GM21786 (cell line): ENCODE measurements at regions not wholly inside any gene's neighbourhood (a gene's known extent, or its start where the extent isn't known, plus 50 kb on each side); places are given as distances from the start of the nearest gene placed in this dataset.

Experiments
- ATAC-seq: cut with Tn5 transposase; IDR thresholded peaks from one replicate; pipeline ENCODE4 v1.9.1; 2021; ENCODE audit not compliant: unreplicated experiment

DNA sequence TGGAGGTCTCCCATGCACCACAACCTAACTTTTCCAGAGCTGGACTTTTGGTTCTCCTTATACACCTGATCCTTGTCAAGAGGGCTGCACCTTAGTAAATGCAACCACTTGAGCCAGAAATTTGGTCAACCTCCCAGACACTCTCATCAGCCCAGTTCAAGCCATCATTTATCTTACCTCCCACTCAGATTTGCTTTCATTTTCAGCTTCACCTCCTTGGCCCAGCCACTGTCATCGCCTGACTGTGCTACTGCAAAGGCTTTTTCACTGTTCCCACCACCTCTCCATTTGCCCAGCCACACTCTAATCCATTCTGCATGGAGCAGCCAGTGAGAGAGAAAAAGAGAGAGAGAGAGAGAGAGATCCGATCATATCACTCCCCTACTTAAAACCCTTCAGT lies 112.4 kb upstream of the DDX18 start:
- ATAC-seq: no peak

DNA sequence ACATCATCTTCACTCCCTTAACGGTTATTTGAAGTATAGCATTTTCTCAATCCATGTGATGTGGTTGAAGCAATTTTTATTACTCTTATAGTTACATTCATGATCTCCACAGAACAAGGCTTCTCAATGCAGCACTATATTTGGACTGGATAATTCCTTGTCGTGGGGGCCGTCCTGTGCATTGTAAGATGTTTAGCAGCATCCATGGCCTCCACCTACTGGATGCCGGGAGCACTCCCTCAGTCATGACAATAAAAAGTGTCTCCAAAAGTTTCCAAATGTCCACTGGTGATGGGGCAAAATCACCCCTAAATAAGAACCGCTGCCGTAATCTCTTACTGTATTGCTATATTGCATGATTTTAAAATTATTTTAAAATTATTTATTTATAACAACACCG lies 110.6 kb upstream of the DDX18 start:
- ATAC-seq: no peak

DNA sequence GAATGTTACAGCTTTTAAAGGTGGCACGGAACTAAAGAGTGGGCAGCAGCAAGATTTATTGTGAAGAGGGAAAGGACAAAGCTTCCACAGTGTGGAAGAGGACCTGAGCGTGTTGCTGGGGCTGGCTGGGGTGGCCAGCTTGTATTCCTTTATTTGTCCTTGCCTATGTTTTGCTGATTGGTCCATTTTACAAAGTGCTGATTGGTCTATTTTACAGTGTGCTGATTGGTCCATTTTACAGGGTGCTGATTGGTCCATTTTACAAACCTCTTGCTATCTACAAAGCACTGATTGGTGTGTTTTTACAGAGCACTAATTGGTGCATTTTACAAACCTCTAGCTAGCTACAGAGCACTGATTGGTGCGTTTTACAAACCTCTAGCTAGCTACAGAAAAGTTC lies 109.7 kb upstream of the DDX18 start:
- ATAC-seq: no peak

DNA sequence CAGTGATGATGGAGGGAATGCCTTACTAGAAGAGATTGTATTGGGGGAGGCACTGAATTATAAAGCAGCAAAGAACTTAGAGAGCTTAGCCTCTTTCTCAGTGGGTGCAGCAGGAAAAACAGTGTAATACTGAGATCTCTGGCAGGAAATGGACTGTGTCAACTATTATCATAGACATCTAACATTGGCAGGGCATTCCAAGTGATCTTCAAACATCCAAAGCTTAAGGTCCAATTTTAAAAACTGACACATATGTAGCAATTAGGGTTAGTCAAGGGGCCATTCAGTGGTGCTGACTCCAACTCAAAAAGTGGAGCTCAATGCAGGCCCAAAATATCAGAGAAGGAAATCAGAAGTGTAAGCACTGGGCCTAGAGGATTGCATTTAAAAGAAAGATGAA lies 106.6 kb upstream of the DDX18 start:
- ATAC-seq: no peak

DNA sequence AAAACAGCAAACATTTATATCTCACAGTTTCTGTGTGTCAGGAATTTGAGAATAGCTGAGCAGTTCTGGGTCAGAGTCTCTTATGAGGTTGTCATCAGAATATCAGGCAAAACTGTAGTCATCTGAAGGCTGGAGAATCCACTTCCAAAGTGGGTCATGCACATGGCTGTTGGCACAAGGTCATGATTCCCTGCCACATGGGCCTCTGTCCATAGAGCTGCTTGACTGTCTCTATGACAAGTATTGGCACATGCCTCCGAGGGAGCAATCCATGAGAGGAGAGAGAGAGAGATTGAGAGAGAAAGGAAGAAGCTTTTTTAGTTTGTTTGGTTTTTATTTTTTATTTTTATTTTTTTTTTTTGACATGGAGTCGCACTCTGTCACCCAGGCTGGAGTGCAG lies 101.8 kb upstream of the DDX18 start:
- ATAC-seq: no peak

DNA sequence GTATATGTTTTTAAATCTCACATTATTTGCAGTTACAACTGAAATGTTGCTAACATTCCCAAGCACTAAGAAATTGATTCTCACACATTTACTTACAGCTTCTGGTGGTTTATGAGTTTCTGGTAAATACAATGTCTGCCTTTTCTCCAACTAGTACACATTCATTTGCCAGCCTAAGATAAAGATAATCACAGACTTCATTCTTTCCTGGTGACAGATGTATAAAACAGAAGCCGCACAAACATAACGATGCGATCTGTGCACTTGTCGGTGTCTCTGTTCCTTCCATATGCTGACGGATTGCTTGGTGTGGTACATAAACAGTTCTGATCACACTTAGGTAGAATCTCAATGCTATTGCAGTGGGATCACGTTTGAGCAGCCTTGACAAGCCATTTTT lies 100.4 kb upstream of the DDX18 start:
- ATAC-seq: no peak

DNA sequence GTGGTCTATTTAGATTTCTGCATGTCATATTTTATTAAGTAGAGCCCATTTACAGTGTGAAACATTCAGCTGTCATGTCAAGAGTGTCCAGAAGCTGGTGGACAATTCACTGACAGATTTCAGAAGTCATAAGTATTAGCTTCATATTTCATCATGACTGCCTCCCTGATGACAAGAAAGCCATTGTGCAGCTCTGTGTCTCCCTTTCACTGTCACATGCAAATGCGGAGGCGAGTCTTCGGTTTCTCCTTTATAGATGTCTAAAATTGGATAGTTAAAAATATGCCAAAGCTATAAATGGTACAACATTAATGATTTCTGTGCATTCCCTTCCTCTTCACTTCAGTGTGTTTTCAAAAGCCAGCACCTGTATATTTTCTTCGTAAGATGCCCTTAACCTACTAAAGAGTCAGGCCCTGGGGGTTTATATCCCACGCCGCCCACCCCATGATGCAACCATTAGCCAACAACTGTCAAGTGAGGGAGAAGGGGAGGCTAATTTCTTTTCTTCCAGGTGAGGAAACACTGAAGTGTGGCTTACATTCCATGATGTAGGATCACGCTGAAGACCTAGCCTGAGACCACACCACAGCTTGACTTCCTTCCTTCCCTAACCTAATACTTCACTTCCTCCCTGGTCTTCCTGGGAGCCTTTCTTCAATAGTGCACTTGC lies 99.6 kb upstream of the DDX18 start:
- no peak for ATAC-seq

DNA sequence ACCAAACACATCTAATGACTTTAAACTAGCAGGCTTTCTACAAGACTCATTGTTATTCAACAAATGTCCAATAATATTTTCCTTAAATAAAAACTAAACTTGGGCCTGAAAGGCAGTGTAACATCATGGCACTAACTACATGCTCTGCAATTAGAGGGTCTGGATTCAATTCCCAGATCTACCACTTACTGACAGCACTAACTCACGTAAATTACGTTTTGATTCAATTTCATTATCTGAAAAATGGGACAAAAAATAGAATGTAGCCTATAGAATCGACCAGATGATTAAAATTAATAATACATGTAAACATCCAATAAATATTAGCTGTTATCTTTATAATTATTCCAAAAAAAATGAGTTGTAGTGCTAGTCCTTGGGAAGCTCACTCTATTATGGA lies 98.0 kb upstream of the DDX18 start:
- ATAC-seq: no peak

DNA sequence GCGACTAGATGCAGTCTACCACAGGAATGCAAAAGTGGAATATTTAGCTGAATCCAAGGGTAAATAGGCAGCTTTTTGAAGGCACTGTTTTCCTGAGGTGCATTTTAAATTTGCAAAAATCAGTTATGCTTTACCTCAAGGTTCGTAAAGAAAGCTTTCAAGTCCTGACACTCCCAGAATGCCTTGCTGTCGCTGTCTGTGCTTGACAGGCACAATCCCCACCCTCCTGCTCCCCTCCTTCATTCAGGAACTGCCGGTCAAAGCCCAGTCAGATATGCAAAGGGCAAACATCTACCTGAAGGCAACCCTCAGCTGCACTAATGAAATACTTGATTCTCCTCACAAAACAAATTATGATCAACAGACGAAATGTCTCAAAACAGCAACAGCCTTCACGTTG lies 97.4 kb upstream of the DDX18 start:
- ATAC-seq: no peak

DNA sequence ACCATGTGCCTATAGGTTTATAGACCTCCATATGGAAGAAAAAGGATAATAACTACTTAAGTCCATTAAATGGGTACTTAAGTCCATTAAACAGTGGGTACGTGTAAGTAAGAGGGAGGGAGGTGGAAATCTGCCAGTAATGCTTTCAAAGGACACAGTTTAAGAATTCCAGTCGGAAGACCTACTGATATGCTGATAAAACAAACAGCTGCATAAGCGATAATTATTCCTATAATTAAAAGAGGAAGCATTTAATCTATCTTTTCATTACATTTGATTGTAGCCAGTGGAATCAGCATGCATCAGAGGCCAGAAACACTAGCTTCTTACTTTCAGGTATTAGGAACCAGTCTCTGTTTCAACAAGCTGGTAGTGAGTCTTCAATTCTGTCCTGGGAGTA lies 96.4 kb upstream of the DDX18 start:
- no peak for ATAC-seq

DNA sequence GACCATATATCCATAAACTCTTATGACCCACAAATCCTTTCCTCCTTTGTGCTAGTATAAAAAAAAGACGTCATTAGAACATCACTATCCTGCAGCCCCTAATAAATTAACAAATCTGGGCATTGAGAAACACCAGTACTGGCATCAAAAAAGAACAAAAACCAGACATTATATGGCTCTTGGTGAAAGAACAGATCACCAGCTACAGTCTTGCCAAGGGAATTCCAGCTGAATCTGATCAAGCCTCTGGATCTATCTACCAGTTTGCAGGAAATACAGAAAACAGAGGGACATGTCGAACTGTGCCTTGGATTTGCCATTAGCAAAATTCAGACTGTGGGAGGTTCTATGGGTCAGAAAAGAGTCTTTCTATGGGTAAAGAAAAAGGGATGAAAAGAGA lies 93.7 kb upstream of the DDX18 start:
- ATAC-seq: no peak

DNA sequence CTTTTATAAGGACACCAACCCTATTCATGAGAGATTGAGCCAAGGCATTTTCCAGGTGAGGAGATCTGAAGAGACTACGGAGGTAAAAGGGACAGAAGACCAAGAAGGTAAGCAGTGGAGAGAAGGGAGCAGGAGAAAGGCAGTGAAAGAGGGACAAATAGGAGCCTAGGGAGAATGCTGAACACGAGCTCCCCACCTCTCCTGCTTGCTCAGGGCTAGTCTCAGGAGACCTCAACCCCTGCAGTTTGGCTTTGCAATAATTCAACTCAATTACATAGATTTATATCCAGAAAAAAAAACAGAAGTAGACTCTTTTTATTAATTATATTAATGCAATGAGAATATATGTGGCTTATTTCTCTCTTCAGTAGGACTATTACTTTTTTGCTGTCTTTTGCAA lies 91.0 kb upstream of the DDX18 start:
- ATAC-seq: no peak

DNA sequence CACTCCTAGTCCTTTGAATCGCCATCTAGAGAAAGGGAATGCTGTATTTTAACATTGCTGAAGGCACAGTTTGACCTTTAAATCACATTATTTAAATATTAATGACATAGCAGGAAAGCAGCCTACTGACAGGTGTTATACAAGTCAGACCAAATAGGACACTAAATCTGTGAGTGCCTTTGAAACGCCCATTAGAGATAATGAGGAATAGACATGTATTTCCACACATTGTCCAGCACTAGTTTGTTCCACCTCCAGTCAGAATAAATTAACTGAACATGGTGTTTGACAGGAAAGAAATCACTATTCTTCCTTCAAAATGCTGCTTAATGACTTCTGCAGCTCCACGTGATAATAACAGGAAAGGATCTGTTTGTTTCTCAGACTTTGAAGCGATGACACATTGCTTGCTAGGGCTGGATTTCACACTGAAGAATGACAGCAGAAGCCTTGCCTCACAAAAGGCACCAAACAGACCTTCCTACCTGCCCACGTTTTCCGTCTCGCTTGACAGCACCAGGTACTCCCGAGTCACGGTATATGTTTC lies 90.5 kb upstream of the DDX18 start:
- no peak for ATAC-seq

DNA sequence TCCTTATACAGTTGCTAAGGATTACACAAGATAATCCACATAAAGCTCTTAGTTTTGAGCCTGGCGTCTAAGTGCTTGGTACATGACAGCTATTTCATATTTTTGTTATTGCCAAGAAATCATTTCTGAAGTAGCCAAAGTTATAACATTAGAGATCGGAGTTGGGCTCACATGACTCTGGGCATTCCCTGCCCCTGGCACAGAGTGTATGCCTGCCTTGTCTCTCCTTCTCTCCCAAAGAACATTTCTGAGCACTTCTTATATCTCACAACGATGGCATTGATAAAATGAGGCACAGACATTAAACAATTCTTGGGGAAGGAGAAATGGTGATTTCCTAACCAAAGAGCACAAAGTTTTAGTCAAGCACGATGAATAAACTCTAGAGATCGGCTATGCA lies 87.7 kb upstream of the DDX18 start:
- no peak for ATAC-seq

DNA sequence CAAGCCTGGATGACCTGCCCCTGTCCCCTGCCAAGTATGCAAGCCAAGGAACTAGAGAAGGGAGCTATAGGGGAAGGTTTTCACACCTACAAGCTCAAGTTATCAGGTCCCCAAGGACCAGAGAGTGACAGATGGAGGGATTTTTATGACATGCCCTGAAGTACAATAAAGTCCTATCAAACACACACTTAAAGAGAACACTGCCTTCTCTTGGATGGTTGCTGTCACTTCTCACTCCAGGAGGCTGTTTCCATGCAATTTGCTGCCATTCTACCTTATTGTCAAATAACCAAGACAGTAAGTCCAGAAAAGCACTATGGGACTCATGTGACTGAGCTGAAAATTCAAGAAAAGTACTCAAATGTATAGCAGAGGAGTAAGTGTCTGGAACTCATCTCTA lies 76.6 kb upstream of the DDX18 start:
- ATAC-seq: no peak

DNA sequence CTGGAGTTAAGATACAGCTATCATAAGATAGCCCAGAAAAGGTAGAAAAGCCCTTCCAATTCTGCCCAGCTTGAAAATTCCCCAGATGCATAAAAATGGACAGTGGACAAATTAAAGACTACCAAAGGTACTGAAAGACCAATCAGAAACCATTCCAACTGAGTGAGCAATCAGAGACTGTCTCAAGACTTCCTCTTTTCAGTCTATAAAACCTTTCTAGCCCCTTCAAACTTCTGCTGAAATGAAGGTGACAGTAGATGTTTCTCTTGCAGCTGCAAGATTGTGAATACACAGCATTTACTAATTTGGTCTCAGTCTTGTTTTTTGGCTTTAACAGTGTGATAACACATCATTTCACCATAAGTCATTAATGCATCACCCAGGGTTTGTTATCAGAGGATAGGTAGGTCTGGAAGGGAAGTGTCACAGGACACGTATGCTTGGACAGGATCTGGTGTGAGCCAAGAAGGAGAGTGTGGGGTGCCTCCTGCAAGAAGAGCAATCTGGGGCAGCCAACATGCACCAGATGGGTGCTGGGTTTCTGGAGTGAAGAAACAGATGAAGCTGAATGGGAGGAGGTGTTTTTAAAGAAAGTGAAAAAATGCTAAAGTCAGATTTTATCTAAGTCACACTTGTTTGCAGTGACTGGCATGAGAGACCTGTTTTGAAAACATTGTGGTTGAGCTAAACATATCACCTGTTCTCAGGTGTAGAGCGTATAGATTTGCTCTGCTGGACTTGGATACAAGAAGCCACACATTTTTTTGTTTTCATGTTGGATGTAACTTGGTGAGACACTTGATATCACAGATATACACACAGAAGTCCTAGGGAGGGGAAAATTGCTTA lies 75.3 kb upstream of the DDX18 start:
- no peak for ATAC-seq

DNA sequence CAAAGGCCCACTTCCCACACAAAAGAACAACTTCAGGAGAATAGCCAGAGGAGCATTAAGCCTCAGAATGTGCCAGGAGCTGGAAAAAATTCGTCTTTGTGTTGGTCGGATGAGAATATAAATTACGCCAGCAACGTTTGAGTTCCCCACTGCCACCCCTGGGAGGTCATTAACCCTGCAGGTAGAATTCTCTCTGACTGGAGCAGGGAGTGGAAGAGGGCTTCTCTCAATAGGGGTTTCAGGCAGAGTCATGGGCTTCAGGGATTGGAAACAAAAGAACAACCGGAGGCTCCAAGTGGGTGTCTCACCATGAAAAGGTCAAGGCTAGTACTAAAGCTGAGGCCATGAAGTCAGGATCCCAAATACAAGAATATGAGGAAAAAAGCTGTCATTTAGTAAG lies 69.0 kb upstream of the DDX18 start:
- no peak for ATAC-seq

DNA sequence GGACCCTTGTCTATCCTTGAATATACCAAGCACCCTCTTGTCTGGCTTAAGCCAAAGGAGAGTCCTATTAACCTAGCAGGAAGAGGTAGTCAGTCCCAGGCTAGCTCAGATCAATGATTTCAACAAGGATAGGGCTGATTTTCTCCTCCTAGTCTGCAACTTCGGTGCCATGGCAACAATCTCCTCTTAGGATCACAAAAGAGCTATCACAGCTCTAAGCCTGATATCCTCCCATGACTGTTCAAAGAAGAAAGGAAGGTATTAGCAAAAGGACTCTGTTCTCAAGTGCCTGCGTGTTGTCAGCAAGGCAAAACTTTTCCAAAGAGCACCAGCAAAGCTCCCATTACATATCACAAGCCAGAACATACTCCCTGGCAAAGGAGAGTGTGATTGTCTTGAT lies 58.7 kb upstream of the DDX18 start:
- ATAC-seq: no peak

DNA sequence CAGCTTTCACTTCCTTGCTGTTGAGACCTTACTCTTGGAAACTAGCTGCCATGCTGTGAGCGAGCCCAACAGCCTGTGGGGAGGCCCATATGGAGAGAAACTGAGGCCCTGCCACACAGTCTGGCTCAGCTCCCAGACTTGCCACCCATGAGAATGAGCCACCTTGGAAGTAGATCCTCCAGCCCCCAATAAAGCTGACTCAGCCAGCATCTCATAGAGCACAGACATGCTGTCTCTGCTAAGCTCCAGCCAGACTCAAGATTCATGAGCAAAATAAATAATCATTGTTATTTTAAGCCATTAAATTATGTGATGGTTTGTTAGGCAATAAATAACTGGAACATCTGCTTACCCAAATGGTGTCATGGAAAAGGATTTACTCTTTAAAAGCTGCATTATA lies 53.6 kb upstream of the DDX18 start:
- ATAC-seq: no peak

DNA sequence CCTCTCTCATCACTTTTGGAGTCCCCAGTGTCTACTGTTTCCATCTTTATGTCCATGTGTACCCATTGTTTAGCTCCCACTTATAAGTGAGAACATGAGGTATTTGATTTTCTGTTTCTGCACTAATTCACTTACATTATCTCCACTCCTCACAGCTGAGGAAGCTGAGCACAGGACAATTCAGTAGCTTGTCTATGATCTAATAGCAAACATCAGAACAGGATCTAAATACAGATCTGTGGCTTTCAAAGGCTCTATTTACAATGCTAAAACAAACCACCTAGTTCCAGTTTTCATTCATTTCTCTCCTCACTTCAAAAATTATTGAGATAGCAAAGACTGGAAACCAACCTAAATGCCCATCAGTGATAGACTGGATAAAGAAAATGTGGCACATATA lies 52.0 kb upstream of the DDX18 start:
- ATAC-seq: no peak

DNA sequence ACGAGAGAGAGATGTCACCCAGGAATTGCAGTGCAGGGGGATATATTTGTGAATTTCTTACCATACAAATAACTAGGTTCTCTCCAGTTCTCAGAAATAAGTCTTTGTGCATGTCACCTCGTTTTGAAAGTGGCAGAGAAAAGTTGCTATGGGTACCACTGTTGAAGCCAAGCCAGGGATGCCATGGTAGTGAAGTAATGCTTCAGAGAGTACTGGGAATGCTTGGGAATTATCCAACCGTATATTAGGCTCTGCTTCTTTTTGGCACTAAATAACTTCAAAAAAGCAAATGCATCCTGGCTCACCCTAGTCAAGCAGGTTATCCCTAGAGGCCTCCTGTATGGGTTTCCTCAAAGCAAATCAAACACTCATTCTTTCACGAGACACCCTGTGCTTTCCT lies 50.7 kb upstream of the DDX18 start:
- no peak for ATAC-seq
